ENCODE measurements at regions not wholly inside any gene's neighbourhood (a gene's known extent, or its start where the extent isn't known, plus 50 kb on each side); places are given as distances from the start of the nearest gene placed in this dataset.

DNA sequence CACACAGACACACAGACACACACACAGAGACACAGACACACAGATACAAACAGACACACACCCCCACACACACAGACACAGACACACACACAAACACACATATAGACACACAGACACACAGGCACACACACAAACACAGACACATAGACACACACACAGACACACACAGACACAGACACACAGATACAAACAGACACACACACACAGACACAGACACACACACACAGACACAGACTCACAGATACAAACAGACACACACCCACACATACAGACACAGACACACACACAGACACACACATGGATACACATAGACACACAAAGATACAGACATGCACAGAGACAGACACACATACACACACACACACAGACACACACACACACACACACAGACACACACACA is 174.5 kb downstream of the URI1 start:
- ATAC-seq (ENCODE audit: low read depth) (no peak), DNase-seq (ENCODE audit: low spot score) (no peak)
- Histone ChIP-seq H3K27ac (ENCODE audit: poor library complexity, severe bottlenecking) (no peak overlapping the region), H3K4me3 (ENCODE audit: severe bottlenecking) (no peak overlapping the region), H3K9me3 (ENCODE audit: severe bottlenecking) (no peaks in the 10 kb centered on the region), H3K4me1 (ENCODE audit: insufficient read depth, poor library complexity, severe bottlenecking) (no peaks in the 10 kb centered on the region), H3K27me3 (ENCODE audit: insufficient read depth, poor library complexity, severe bottlenecking) (no peaks in the 10 kb centered on the region), H3K36me3 (ENCODE audit: low read depth) (no peaks in the 10 kb centered on the region)
- TF ChIP-seq, protein P1, sequence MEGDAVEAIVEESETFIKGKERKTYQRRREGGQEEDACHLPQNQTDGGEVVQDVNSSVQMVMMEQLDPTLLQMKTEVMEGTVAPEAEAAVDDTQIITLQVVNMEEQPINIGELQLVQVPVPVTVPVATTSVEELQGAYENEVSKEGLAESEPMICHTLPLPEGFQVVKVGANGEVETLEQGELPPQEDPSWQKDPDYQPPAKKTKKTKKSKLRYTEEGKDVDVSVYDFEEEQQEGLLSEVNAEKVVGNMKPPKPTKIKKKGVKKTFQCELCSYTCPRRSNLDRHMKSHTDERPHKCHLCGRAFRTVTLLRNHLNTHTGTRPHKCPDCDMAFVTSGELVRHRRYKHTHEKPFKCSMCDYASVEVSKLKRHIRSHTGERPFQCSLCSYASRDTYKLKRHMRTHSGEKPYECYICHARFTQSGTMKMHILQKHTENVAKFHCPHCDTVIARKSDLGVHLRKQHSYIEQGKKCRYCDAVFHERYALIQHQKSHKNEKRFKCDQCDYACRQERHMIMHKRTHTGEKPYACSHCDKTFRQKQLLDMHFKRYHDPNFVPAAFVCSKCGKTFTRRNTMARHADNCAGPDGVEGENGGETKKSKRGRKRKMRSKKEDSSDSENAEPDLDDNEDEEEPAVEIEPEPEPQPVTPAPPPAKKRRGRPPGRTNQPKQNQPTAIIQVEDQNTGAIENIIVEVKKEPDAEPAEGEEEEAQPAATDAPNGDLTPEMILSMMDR (IDR thresholded peaks at IDR 0.05; ENCODE audit: poor library complexity, severe bottlenecking) = no peak

DNA sequence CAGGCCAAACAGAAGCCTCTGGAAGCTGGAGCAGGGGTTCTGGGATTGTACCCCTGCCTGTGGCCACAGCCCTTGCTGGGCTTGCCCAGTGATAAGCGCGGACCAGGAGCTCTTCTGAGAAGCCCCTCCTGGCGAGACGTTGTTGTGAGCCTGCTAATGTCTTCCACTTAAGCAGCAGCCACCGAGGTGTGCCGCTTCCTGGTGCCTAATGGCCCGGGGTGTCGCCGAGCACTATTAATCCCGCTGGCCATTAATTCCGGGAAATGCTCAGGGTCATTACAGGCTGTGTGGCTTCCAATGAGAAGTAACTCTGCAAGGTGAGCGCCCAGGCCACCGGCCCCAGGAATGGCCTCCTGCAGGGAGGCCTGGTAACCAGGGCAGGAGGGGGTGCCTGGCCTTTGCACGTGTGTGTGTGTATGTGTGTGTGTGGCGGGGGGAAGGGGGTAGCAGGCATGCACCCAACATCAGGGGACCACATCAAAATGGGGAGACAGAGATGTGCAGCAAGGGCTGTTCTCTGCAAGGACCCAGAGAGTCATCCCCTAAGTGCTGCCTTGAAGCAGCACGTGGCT is 175.0 kb downstream of the URI1 start:
- Histone ChIP-seq H3K4me3 (ENCODE audit: severe bottlenecking) (no peak overlapping the region), H3K9me3 (ENCODE audit: severe bottlenecking) (no peaks in the 10 kb centered on the region), H3K27ac (ENCODE audit: poor library complexity, severe bottlenecking) (no peak overlapping the region), H3K36me3 (ENCODE audit: low read depth) (no peaks in the 10 kb centered on the region), H3K4me1 (ENCODE audit: insufficient read depth, poor library complexity, severe bottlenecking) (no peaks in the 10 kb centered on the region), H3K27me3 (ENCODE audit: insufficient read depth, poor library complexity, severe bottlenecking) (no peaks in the 10 kb centered on the region)
- no peak for DNase-seq (ENCODE audit: low spot score)
- TF ChIP-seq, protein P1 (IDR thresholded peaks at IDR 0.05; ENCODE audit: poor library complexity, severe bottlenecking) = no peak
- no peak for ATAC-seq (ENCODE audit: low read depth)

DNA sequence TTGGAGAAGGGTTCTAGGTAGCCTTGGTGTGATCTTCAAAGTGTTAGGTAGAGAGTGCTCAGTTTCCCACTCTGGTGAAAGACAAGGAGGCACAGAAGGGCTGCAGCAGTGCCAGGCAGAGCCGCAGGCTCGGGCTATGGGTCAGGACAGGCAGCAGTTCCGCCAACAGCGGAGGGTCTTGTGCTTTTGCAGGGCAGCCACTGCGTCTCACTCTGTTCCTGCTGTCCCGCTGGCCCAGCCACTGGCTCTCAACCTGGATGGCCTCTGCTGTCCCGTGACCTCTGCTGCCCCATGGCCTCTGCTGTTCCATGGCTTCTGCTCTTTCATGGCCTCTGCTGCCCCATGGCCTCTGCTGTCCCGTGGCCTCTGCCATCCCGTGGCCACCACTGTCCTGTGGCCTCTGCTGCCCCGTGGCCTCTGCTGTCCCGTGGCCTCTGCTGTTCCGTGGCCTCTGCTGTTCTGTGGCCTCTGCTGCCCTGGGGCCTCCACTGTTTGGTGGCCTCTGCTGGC is 175.7 kb downstream of the URI1 start:
- no peaks in the 10 kb centered on the region for H3K9me3 ChIP-seq (ENCODE audit: severe bottlenecking)
- ATAC-seq (ENCODE audit: low read depth) = no peak
- no peak for DNase-seq (ENCODE audit: low spot score)

DNA sequence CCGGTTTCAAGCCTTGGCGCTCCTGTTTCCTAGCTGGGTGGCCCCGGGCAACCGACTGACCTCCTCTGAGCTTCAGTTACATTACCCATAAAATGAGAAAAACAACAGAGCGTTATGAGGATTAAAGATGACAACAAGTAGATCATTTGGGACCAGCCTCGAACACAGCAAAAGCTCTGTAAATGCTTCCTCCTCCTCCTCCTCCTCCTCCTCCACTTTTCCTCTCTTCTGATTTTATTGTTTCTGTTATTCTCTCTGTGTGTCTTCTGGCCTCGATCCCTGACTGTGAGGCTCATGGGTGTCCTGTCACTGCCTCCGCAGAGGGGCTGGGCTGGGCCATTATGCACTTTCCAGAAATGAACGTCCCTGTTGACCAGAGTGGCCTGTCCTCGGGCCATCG is 176.2 kb downstream of the URI1 start:
- TF ChIP-seq, protein P1 (IDR thresholded peaks at IDR 0.05; ENCODE audit: poor library complexity, severe bottlenecking) = no peak
- DNase-seq (ENCODE audit: low spot score) = no peak
- Histone ChIP-seq H3K36me3 (ENCODE audit: low read depth) (no peaks in the 10 kb centered on the region), H3K9me3 (ENCODE audit: severe bottlenecking) (no peaks in the 10 kb centered on the region), H3K27me3 (ENCODE audit: insufficient read depth, poor library complexity, severe bottlenecking) (no peaks in the 10 kb centered on the region), H3K27ac (ENCODE audit: poor library complexity, severe bottlenecking) (no peak overlapping the region), H3K4me3 (ENCODE audit: severe bottlenecking) (no peak overlapping the region), H3K4me1 (ENCODE audit: insufficient read depth, poor library complexity, severe bottlenecking) (no peaks in the 10 kb centered on the region)
- ATAC-seq (ENCODE audit: low read depth) = no peak

More for the DNA sequence above, 175.7 kb downstream of the URI1 start:
- H3K4me3 ChIP-seq (ENCODE audit: severe bottlenecking) = no peak overlapping the region
- H3K27ac ChIP-seq (ENCODE audit: poor library complexity, severe bottlenecking) = no peak overlapping the region
- no peaks in the 10 kb centered on the region for H3K27me3 ChIP-seq (ENCODE audit: insufficient read depth, poor library complexity, severe bottlenecking)
- no peaks in the 10 kb centered on the region for H3K4me1 ChIP-seq (ENCODE audit: insufficient read depth, poor library complexity, severe bottlenecking)
- TF ChIP-seq, protein P1 (IDR thresholded peaks at IDR 0.05; ENCODE audit: poor library complexity, severe bottlenecking) = no peak
- H3K36me3 ChIP-seq (ENCODE audit: low read depth) = no peaks in the 10 kb centered on the region

DNA sequence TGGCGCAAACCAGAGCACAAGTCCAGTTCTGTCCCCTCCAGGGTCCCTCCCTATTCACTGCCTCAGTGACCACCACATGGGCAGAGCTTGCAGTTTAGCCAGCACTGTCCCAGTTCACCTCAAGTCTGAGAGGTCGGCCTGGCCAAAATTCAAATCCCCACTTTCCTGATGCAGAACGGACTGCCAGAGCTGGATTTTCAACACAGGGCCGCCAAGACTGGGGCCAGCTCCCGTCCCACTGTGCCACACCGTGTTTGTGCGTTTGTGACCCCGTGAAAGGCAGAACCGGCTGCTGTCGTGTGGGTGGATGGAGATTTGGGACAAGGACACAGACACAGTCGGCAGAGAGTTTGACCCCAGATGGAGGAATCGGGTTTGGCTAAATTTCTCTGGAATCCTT is 176.7 kb downstream of the URI1 start:
- no peaks in the 10 kb centered on the region for H3K9me3 ChIP-seq (ENCODE audit: severe bottlenecking)
- no peaks in the 10 kb centered on the region for H3K27me3 ChIP-seq (ENCODE audit: insufficient read depth, poor library complexity, severe bottlenecking)
- TF ChIP-seq, protein P1 (IDR thresholded peaks at IDR 0.05; ENCODE audit: poor library complexity, severe bottlenecking) = no peak
- DNase-seq (ENCODE audit: low spot score) = no peak
- no peaks in the 10 kb centered on the region for H3K36me3 ChIP-seq (ENCODE audit: low read depth)
- ATAC-seq (ENCODE audit: low read depth) = no peak
- no peaks in the 10 kb centered on the region for H3K4me1 ChIP-seq (ENCODE audit: insufficient read depth, poor library complexity, severe bottlenecking)
- H3K4me3 ChIP-seq (ENCODE audit: severe bottlenecking) = no peak overlapping the region
- no peak overlapping the region for H3K27ac ChIP-seq (ENCODE audit: poor library complexity, severe bottlenecking)

All from RWPE2 (cell line).